Breast epithelium (tissue), 3 donors: ENCODE measurements at regions not wholly inside any gene's neighbourhood (a gene's known extent, or its start where the extent isn't known, plus 50 kb on each side); places are given as distances from the start of the nearest gene placed in this dataset.

Source experiments
- POLR2A ChIP-seq: fragments of 450-650 bp; IDR thresholded peaks from one replicate; pipeline ENCODE4 v1.6.1; 2016; ENCODE audit warnings: antibody characterized with exemption, mild to moderate bottlenecking, moderate library complexity
- POLR2AphosphoS5 ChIP-seq, 3 donors: sonication (generic); formaldehyde crosslinking; IDR thresholded peaks; one replicate each; pipeline ENCODE4 v1.6.1; 2017; ENCODE audit warnings: antibody characterized with exemption in 3 of 3
- TF ChIP-seq, protein P1 (sequence below), 3 donors: fragments of 450-650 bp; IDR thresholded peaks; one replicate each; pipeline ENCODE4 v1.5.1; 2016 to 2017; ENCODE audit warnings: antibody characterized with exemption in 3 of 3, mild to moderate bottlenecking in 3 of 3, moderate library complexity in 3 of 3

DNA sequence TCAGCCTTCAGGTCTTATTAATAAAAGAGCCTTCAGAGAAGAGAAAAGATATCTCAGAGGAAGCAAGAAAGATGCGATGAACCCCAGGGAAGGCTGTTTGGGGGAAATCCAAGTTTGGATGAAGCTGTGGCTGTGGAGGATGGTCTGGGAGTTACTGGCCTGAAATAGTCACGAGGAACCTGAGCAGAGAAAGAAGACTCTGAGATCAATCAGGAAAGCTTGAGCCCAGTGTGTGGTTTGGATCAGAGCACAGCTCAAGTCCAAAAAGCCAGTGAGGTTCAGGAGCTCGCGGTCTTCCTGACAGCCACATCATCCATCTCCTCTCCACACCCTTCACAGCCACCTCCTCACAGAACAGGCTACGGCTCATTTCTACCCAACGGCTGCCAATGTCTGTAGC is 87.4 kb upstream of the SERPINE2 start:
- TF ChIP-seq, protein P1, sequence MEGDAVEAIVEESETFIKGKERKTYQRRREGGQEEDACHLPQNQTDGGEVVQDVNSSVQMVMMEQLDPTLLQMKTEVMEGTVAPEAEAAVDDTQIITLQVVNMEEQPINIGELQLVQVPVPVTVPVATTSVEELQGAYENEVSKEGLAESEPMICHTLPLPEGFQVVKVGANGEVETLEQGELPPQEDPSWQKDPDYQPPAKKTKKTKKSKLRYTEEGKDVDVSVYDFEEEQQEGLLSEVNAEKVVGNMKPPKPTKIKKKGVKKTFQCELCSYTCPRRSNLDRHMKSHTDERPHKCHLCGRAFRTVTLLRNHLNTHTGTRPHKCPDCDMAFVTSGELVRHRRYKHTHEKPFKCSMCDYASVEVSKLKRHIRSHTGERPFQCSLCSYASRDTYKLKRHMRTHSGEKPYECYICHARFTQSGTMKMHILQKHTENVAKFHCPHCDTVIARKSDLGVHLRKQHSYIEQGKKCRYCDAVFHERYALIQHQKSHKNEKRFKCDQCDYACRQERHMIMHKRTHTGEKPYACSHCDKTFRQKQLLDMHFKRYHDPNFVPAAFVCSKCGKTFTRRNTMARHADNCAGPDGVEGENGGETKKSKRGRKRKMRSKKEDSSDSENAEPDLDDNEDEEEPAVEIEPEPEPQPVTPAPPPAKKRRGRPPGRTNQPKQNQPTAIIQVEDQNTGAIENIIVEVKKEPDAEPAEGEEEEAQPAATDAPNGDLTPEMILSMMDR (IDR thresholded peaks at IDR 0.05), result no peak
- no peak for TF ChIP-seq POLR2AphosphoS5 (IDR thresholded peaks at IDR 0.05)
- TF ChIP-seq POLR2A, result no peak
